Peyer's patch (tissue), 4 donors: ENCODE measurements at regions not wholly inside any gene's neighbourhood (a gene's known extent, or its start where the extent isn't known, plus 50 kb on each side); places are given as distances from the start of the nearest gene placed in this dataset.

ENCODE experiments used
- POLR2A ChIP-seq, 2 donors: fragments of 450-650 bp; IDR thresholded peaks; one replicate each; pipeline ENCODE4 v1.5.1; 2017; ENCODE audit warnings: antibody characterized with exemption in 2 of 2, mild to moderate bottlenecking in 2 of 2, moderate library complexity in 2 of 2
- TF ChIP-seq, protein P1 (sequence below), 6 experiments: fragments of 450-650 bp in 4 of 6; fragments of 200-600 bp in 2 of 6; sonication (generic) in 1 of 6; IDR thresholded peaks; one replicate each; pipeline ENCODE4 v1.5.1; 2017 to 2019; ENCODE audit warnings: antibody characterized with exemption in 6 of 6, mild to moderate bottlenecking in 3 of 6, moderate library complexity in 1 of 6

DNA sequence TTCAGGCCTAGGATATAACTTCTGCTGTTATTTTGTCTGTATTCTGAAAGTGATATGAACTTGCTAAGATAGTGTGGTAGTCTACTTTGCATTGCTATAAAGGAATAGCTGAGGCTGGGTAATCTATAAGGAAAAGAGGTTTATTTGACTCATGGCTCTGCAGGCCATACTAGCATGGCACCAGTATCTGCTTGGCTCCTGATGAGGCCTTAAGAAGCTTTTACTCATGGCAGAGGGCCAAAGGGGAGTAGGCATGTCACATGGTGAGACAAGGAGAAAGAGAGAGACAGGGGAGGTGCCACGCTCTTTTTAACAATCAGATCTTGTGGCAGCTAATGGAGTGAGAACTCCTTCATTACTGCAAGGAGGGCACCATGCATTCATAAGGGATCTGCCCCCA, 247.3 kb downstream of the GPAT3 start:
- TF ChIP-seq, protein P1, sequence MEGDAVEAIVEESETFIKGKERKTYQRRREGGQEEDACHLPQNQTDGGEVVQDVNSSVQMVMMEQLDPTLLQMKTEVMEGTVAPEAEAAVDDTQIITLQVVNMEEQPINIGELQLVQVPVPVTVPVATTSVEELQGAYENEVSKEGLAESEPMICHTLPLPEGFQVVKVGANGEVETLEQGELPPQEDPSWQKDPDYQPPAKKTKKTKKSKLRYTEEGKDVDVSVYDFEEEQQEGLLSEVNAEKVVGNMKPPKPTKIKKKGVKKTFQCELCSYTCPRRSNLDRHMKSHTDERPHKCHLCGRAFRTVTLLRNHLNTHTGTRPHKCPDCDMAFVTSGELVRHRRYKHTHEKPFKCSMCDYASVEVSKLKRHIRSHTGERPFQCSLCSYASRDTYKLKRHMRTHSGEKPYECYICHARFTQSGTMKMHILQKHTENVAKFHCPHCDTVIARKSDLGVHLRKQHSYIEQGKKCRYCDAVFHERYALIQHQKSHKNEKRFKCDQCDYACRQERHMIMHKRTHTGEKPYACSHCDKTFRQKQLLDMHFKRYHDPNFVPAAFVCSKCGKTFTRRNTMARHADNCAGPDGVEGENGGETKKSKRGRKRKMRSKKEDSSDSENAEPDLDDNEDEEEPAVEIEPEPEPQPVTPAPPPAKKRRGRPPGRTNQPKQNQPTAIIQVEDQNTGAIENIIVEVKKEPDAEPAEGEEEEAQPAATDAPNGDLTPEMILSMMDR (IDR thresholded peaks at IDR 0.05) = no peak
- no peak for TF ChIP-seq POLR2A (IDR thresholded peaks at IDR 0.05)
